Activated effector memory CD4-positive, alpha-beta T cell treated with Interleukin-2 at 50 U/mL for 16 hours (primary cell): ENCODE measurements at regions not wholly inside any gene's neighbourhood (a gene's known extent, or its start where the extent isn't known, plus 50 kb on each side); places are given as distances from the start of the nearest gene placed in this dataset.
"Not testable (repeated sequence)": the region's sequence is repeated elsewhere in the genome, so short reads cannot be mapped to it uniquely, and the experiment has no call there.

Experiments used
- DNase-seq: peaks from one replicate; pipeline ENCODE4 v3.0.0-alpha.2; 2020

DNA sequence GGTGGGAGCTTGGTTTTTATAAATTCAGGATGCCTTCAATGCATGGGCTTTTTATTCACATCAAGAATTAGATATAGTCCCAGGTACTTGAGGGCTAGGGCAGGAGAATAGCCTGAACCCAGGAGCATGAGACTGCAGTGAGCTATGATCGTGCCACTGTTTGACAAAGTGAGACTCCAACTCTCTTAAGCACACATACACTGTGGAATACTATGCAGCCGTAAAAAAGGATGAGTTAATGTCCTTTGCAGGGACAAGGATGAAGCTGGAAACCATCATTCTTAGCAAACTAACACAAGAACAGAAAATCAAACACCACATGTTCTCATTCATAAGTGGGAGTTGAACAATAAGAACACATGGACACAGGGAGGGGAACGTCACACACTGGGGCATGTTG is 470.0 kb downstream of the SETD4 start:
- not testable (repeated sequence) for DNase-seq

DNA sequence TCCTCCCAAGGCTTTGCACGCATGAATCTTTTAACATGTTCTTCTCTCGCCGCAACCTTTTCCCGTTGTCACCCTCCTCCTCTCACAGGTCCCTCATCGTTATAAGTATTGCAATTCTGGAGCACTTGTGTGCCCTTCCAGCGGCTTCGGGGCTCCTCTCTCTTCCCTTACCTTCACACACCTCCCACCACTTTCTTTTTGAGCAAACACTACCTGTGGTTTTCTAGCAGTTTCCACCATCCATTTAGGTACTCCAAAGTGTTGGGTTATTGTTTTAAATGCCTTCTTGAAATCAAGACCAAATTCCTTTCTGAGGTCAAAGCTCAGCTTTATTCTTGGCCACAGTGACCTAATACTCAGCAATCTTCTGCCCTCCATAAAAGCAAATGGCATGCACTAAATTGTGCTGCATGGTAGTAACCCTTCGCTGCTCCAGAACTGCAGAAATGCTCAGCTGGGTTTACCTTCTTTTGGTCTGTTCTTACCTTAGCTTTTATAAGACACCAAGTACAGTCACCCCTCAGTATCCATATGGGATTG is 472.4 kb downstream of the SETD4 start:
- DNase-seq, result no peak

DNA sequence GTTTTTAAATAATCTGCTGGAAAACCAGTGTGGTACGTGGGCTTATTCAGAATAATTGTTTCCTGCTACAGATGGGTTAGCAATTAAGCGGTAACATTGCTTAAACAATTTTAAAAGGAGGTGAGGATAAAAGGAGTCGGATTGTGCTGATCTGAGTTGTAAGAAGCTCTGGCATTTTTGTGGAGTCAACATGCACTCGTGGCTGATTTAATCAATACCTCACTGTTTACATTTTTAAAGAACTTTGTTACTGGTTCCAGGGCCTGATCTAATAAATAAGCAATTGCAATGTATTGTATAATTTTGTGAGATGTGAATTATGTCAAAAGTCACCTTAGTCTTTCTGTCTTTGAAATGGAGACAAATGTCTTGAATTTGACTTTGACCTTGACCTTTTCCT is 474.0 kb downstream of the SETD4 start:
- no peak for DNase-seq

DNA sequence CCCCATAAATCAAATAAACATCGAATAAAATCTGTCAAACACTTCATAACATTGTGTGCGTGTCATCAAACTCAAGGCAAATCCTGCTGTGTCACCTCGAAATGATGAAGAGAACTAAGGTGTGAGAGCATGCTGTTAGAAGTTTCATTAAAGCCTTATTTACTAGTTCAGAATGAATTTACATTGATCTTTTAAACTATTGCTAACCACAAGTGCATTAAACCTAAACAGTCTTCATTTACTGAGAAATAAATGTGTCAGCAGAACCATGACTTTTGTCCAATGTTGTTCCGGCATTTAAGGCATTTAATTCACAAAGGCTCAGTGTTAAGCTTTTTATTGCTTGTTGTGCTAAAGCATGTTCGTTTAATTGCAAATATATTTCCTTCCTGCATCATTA is 474.4 kb downstream of the SETD4 start:
- DNase-seq, result no peak

DNA sequence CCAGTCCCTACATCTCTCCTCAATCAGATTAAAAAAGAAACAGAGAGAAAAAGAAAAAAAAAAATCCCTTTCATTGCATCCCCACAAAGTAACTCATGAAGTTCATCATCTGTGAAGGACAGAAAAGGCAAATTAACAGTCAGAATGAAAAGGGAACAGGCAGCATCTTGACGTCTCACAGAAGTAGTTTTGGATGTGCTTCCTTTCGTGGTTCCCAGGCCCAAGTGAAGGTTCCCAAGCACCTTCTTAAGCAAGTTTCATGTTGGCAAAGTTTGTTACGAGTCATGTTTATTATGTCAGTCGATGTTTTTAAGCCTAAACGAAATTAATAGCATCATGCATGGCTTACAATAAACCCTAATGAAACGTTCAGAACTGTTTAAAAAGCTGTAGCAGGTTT is 475.2 kb downstream of the SETD4 start:
- no peak for DNase-seq

DNA sequence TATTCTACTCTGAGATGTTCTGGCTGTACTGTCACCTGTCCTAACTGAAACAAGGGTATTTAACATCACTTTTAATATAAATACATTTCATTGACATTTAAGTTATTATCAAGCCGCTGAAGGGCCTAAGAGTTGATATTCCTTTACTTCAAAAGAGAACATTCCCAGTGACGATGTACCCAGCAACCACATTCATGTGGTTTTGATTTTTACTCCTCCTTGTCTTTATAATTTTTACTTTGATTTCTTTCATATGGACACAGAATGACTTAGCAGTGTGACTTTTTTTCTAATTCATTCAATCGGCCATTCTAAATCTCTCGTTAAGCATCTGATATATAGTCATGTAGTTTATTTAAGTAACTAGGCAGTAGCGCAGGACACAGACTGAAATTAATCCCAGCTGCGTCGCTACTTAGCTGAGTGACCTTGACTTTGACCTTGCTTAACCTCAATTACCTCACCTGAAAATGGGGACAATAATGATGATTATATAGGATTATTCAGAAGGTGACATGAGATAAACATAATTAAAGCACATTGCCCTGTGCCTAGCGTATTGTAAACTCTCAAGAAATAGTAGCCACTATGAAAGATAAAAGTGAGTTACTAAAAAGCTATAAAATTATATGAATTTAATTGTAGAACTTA is 476.6 kb downstream of the SETD4 start:
- DNase-seq, result no peak

DNA sequence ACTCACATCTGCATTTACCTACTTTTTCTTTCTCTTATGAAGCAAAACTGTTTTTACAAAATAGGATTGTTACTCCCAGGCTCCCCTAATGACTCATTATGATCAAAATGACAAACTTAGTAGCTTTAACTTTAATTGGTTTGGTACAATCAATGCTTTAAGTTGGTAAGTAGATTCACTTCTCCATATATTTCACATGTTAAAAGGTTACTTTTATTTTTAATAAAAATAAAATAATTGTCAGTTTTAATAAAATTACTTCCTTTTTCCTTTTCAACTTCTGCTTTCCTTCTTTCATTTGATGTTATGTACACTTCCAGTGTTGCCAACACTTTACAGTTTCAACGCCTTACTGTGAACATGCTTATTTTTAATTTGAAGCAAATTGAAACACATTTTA is 477.6 kb downstream of the SETD4 start:
- no peak for DNase-seq

DNA sequence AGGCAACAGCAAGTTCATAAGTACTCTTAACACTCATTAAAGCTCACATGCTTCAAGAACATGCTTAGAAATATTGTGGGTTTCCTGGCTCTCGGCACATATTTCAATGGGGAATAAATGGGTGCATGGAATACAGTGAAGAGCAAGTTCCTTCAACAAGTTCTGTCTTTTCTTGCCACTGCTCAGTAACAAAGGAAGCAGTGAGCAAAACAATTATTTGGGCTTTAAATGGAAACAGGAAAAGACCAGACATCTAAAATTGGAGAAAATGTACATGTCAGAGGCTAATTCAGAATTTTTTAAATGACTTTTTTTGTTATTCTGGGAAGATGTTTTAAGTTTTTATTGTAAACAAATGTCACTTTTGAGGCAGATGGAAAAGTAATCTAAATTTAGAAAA is 478.7 kb downstream of the SETD4 start:
- no peak for DNase-seq

DNA sequence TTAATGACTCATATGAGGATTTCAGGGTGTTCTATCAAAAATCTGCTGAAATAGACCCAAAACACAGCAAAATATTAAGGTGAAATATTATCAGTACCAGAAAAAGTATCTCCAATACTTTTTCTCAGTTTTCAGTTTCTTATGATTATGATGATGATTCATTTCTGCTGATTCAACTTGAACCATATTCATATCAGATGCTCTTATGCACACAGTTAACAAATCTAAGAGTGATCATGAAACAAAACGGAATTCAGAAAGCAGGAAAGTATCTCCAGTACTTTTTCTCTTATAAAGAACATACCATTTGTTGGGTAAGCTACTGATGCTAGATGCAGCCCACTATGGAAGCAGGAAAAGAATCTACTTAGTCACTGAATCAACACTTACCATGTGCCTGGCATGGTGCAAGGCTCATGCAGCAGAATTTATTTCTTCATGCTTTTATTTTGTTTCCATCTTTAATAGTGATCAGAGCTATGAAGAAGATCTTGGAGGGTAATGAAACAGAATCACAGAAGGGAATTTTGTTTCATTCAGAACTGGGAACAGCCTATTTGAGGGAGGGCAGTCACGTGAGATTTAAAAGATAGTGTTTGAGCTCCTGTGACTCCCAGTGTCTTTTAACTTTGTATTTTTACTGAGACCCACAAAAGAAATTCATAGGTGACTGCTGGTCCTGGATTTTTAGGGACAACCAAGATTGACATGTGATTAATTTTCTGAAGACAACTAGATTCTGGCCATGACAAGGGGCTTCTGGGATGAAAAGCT is 480.6 kb downstream of the SETD4 start:
- DNase-seq, result no peak

DNA sequence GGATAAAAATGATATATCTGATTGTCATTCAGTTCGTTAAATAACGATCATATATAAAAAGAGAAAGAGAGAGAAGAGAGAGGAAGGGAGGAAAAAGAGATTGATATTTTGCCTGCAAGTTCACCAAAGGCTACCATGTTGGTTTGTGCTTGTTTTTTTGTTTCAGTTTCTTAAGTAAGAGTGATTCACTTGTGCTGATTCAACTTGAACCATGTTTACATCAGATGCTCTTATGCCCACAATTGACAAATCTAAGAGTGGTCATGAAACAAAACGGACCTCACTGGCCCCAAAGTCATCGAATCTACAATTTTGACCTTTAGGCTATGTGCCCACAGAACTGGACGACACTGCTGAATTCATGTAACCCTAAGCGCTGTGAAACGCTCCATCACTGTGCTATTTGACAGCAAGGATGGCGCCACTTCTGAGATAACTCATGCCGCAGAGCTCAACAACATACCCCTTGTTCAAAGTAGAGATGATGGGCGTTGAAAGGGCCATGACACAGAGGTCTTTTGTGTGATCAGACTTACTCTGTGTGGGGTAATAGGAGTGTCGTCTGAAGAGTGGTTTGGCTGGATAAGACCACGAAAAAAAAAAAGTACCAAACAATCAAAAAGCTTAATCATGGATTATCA is 481.4 kb downstream of the SETD4 start:
- DNase-seq, result no peak

DNA sequence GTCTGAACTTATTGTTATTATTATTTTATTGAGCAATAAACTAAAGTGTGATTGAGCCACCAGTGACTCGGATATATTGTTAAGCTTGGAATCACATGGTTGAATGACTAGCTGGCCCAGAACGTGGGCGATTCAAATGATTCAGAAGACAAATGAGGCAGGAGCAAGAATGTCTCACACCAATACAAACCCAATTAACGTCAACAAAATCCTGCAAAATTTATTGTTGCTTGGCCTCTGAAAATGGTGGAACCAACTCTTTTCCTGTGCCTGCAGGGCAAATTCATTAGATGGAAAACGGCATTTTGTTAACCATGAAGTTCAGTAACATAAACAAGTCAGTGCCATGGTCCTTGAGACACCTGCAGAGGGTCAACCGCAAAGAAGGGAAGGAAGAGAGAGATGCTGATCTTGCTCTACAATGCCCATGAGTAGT is 482.0 kb downstream of the SETD4 start:
- DNase-seq, result no peak

DNA sequence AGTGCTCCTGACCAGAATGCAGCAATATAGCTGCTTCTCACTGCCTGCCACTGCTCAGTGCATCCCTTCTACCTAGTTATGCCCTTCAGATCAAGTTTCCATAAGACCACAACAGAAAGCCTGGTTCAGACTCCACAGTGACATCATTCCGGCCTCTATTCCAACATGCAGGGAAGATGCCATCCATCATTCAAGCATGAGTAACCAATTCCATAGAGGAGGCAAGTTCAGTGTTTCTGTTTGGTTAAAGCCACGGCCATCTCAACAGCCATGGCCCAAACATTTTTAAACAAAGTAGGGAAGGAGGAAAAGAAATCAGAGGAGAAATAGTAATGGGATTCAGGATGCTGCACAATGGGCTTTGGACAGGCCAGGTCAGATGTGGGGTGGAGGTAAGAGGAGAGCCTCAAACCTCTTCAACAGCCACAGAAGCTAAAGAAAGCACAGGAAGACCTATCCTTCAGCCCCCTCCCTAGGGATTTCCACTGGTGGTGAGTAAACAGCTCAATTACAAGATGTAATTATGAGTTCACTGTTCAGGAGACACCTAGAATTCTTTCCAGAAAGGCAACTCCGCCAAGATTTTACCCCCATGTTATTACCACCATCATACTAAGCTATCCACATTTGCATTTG is 484.9 kb downstream of the SETD4 start:
- no peak for DNase-seq

DNA sequence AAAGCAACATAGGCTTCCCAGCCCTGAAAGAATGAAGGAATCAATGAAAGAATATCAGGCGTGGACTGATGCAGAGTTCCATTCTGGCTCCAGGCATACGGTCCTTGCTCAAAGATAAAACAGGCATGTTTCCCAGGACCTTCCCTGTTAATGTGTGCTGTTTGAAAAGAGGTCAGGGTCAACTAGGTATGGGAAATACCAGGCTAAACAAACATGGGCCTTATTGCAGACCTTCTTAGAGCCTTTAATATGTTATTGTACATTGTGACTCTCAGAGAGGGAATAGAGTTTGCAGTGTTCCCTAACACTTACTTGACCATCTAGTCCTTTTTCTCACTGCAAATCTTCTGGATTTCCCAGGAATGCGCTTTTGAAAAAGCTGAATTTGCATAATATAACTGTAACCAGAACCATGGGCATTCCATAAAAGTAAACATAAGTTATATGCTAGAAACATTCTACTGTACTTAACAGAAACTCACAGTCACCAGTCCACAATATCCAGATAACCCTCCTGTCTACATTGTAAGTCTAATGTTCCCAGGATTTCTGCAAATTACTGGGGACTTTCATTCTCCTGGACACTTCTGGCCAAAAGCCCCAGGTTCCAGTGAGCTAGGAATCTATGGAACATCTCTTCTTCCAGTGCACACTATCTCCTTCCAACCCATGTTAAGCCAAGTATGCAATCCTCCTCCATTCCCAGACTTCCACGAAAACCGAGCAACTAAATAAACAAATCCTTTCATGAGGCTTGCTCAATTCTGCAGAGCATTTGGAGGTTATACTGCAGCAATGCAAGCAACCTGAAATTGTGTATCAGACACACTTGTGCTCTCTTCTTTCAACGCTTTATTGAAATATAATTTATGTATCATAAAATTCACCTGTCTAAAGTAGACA is 486.6 kb downstream of the SETD4 start:
- no peak for DNase-seq

DNA sequence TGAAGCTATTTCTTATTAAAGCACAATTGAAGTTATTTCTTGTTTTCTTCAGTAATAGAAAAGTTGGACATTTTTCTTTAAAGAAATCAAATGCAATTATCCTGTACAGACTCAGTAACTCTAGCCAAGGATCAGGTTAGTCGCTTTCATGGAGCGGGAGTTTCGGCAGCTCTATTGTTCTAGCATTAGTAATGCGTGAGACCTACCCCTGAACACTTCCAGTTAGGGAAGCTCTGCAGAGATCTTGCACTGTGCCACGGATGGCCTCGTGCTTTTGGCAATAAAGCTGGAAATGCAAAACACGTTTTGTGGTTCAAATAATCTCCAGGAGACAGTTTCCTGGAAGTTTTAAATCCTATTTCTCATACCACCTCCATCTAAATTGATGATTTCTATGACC is 488.4 kb downstream of the SETD4 start:
- no peak for DNase-seq

DNA sequence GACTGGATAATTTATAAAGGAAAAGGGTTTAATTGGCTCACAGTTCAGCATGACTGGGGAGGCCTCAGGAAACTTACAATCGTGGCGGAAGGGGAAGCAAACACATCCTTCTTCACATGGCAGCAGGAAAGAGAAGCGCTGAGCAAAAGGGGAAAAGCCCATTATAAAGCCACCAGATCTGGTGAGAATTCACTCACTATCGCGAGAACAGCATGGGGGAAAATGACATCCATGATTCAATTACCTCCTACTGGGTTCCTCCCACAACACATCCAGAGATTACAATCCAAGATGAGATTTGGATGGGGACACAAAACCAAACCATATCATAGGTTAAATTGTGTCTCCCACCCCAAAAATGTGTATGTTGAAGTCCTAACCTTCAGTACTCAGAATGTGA is 491.7 kb downstream of the SETD4 start:
- no peak for DNase-seq

DNA sequence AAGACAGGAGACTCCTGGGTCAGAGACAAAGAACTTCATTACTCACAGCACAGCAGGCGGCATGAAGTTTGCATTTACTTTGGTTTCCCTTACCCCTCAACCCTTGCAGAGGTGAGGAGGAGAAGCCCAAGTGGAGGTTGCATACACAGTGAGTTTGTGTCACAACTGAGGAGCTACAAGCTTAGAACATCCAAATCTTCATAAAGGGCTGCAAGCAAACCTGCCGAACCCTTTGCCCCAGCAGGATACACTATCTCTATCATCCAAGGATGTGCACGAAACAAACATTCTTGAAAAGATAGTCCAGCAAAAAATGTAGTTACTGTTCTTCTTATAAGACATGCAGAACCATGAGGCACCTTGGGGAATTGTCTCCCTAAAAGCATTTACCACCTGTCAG is 493.5 kb downstream of the SETD4 start:
- no peak for DNase-seq

DNA sequence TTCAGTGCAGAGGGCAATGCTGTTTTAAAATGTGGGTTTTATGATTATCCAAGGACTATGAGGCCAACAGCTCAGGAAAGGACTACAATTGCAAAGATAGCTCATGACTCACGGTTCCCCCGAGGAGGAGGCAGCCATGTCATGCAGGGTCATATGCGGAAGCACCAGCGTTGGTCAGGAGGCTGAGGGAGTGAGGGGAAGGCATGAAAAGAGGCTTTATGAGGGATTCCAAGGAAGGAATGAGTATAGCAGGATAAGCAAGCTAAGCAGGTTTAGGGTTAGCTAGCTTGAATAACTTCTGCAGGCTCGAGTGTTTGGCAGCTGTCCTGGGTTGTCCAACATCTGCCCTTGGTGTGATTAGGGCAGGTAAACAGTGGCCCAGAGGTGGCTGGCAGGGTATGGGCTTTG is 495.1 kb downstream of the SETD4 start:
- DNase-seq, result no peak

DNA sequence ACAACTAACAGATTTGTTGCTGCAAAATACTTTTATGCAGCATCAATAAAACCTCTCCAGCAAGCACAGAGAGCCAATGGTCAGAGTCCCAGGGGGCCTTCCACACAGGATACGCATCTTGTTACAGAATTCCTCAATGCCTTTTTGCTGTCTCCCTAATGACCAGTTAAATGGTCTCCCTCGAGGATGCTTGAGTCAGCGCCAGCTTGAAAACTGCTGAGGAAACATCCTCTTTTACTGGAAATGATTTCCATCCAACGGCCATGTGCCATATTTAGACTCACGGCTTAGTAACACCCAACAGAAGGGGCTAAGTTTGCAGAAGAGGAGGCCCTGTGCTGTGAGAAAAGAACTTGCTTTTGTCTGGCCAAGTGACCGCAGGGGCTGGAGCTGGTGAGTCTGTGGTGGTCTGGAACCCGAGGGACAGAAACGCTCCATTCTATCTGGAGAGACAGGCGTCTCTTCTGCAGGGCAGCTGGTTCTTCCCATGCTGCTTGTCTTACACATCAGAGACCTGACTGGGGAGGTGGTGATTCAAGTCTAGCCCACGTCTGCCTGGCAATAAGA is 496.4 kb downstream of the SETD4 start:
- no peak for DNase-seq

DNA sequence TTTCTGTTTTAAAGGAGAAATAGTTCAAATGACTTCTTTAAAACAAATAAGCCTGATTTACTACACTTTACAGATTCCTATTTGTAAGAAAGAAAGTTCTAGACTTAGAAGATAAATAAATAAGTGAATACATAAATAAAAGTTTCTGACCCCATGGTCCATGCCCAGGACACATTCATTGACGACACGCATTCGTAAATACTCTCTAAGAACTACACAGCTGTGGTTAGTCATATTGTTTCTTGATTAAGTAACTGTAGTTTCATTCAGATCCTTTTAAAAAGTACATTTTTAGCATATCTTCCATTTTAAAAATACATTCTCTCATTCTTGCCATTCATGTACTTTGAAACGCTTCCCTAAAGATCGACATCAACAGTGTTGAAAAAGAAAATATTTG is 497.4 kb downstream of the SETD4 start:
- no peak for DNase-seq

DNA sequence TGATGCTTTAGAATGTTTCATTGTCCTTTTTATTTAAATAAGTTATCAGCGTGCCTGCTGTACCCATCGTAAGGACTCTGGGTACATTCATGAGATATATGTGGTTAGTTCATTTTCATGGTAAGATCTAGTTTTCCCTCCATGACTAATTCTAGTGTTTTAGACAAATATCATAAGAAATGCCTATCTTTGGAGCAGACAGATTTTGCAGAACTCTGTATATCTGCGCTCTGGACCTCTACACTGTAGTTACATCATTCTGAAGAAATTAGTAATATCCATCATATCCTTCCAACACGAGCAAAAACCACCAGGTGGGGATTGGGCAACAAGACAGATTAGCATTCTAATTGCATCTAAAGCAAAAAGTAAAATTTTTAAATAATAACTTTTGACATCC is 499.2 kb downstream of the SETD4 start:
- no peak for DNase-seq

DNA sequence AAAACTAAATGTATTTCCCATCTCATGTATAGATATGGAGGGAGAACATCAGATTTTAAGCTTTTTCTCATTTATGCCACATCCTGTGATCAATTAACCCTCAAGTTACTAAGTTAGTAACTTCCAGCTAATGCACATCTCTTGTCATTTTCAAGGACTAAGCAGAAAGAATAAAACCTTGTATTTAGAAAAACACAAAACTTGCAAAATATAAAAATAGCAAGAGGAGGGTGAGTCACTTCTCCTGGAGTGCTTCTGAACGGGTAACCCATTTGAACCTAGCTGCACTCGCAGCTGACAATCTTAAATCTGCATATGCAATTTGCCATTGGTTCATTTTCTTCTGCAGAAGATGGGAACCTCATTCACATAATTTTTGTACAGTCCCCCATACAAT is 500.5 kb downstream of the SETD4 start:
- no peak for DNase-seq
